B cell (primary cell): ENCODE measurements at regions not wholly inside any gene's neighbourhood (a gene's known extent, or its start where the extent isn't known, plus 50 kb on each side); places are given as distances from the start of the nearest gene placed in this dataset.
"Not testable (repeated sequence)": the region's sequence is repeated elsewhere in the genome, so short reads cannot be mapped to it uniquely, and the experiment has no call there.

Experiments used
- ATAC-seq: fragments of 200-7000 bp; cut with Tn5 transposase; one replicate; pipeline ENCODE4 v1.10.0; 2021; ENCODE audit warnings: low read depth, mild to moderate bottlenecking, moderate number of reproducible peaks, moderate library complexity
- CTCF ChIA-PET: fragments of 350-600 bp; sonication (Branson Sonifier 250); formaldehyde crosslinking; loops from one replicate; lab custom pipeline; 2021; ENCODE audit warnings: antibody characterized with exemption, inconsistent platforms; lab: Charles Lee
- POLR2A ChIA-PET: fragments of 350-600 bp; sonication (Branson Sonifier 250); formaldehyde crosslinking; loops from one replicate; lab custom pipeline; 2021; ENCODE audit warnings: antibody characterized with exemption; lab: Charles Lee
- DNase-seq: peaks from one replicate; pipeline ENCODE4 v3.0.0; 2013
- H2AFZ ChIP-seq: 2 replicates; pipeline ENCODE4 v1.6.1; 2012; ENCODE audit warnings: mild to moderate bottlenecking, low read depth, low read length; ENCODE audit not compliant: insufficient read depth, poor library complexity, severe bottlenecking
- H3K27ac ChIP-seq, 2 donors: 1 replicate in 1 of 2; 2 replicates in 1 of 2; pipeline ENCODE4 v1.5.1; 2012 to 2013; ENCODE audit warnings: low read length in 2 of 2, mild to moderate bottlenecking in 2 of 2, moderate library complexity in 1 of 2
- H3K27me3 ChIP-seq, 4 experiments: fragments of 200-600 bp in 1 of 4; sonication (generic) in 1 of 4; replicated peaks in 1 of 4; 1 replicate in 2 of 4; 2 replicates in 2 of 4; pipeline versions ENCODE4 v1.6.1 to v1.7.0; 2013 to 2016; ENCODE audit warnings: low read length in 3 of 4, mild to moderate bottlenecking in 2 of 4, mixed read lengths in 1 of 4, moderate library complexity in 1 of 4; ENCODE audit not compliant: insufficient read depth in 4 of 4, control insufficient read depth in 3 of 4; ENCODE audit errors: control extremely low read depth in 1 of 4
- H3K36me3 ChIP-seq, 2 experiments: replicated peaks in 1 of 2; 1 replicate in 1 of 2; 2 replicates in 1 of 2; pipeline versions ENCODE4 v1.6.1 to v1.7.1; 2013; ENCODE audit warnings: low read length in 1 of 2; ENCODE audit not compliant: insufficient read depth in 2 of 2, control insufficient read depth in 1 of 2; ENCODE audit errors: control extremely low read depth in 1 of 2, extremely low read depth in 1 of 2
- H3K4me1 ChIP-seq, 2 donors: fragments of 200-600 bp in 1 of 2; sonication (generic) in 1 of 2; 1 replicate in 1 of 2; 2 replicates in 1 of 2; pipeline versions ENCODE4 v1.5.1 to v1.6.1; 2013 to 2017; ENCODE audit warnings: low read length in 2 of 2; ENCODE audit not compliant: control insufficient read depth in 2 of 2, insufficient read depth in 2 of 2
- H3K4me2 ChIP-seq: replicated peaks from 2 replicates; pipeline ENCODE3; 2012; ENCODE audit warnings: mild to moderate bottlenecking, low read depth, low read length; ENCODE audit not compliant: poor library complexity, severe bottlenecking
- H3K4me3 ChIP-seq, 5 experiments: fragments of 200-600 bp in 1 of 5; sonication (generic) in 1 of 5; 1 replicate in 3 of 5; 2 replicates in 2 of 5; pipeline versions ENCODE4 v1.5.1 to v1.7.0; 2011 to 2016; ENCODE audit warnings: low read length in 4 of 5, mild to moderate bottlenecking in 4 of 5, low read depth in 2 of 5, control low read depth in 1 of 5, moderate library complexity in 1 of 5; ENCODE audit not compliant: insufficient read depth in 1 of 5; ENCODE audit errors: control extremely low read depth in 1 of 5, extremely low read depth in 1 of 5
- H3K79me2 ChIP-seq: fragments of 200-600 bp; sonication (generic); one replicate; pipeline ENCODE4 v1.6.0; 2016; ENCODE audit warnings: low read length; ENCODE audit not compliant: control insufficient read depth, insufficient read depth
- H3K9ac ChIP-seq: fragments of 200-600 bp; sonication (generic); 2 replicates; pipeline ENCODE4 v1.6.1; 2017; ENCODE audit warnings: mild to moderate bottlenecking, low read length, moderate library complexity
- H3K9me3 ChIP-seq, 3 donors: one replicate each; pipeline versions ENCODE4 v1.6.1 to v1.7.1; 2013; ENCODE audit warnings: low read length in 2 of 3; ENCODE audit not compliant: control insufficient read depth in 2 of 3, insufficient read depth in 1 of 3; ENCODE audit errors: control extremely low read depth in 1 of 3
- H4K20me1 ChIP-seq: 2 replicates; pipeline ENCODE4 v1.6.0; 2012; ENCODE audit warnings: mild to moderate bottlenecking, low read length; ENCODE audit not compliant: insufficient read depth, control insufficient read depth, poor library complexity, severe bottlenecking
- H3K27ac Mint-ChIP-seq: one replicate; pipeline ENCODE4 v1.8.0; 2021; ENCODE audit warnings: mixed read lengths
- H3K27me3 Mint-ChIP-seq: one replicate; pipeline ENCODE4 v1.8.0; 2021; ENCODE audit warnings: mixed read lengths
- H3K4me1 Mint-ChIP-seq: one replicate; pipeline ENCODE4 v1.8.0; 2021; ENCODE audit warnings: mixed read lengths
- H3K4me3 Mint-ChIP-seq: one replicate; pipeline ENCODE4 v1.8.0; 2021; ENCODE audit warnings: mixed read lengths
- H3K9me3 Mint-ChIP-seq: one replicate; pipeline ENCODE4 v1.8.0; 2022; ENCODE audit warnings: mixed read lengths; ENCODE audit not compliant: insufficient read depth
- CTCF ChIP-seq: fragments of 200-600 bp; IDR thresholded peaks from one replicate; pipeline ENCODE4 v1.8.0; 2022; ENCODE audit warnings: antibody characterized with exemption, mild to moderate bottlenecking
- EZH2 ChIP-seq: IDR thresholded peaks from 2 replicates; pipeline ENCODE4 v1.6.1; 2012; ENCODE audit warnings: borderline replicate concordance, low read depth, mild to moderate bottlenecking, moderate library complexity, low read length; ENCODE audit not compliant: insufficient read depth, poor library complexity, severe bottlenecking
- WGBS: methylation state at CpG from one replicate; pipeline ENCODE4 v1.1.5; 2013; ENCODE audit warnings: missing lambda C conversion rate; ENCODE audit not compliant: insufficient coverage; 5-methylcytosine and 5-hydroxymethylcytosine counted together
- intact Hi-C: fragments of 100-400 bp; cut with micrococcal nuclease; formaldehyde crosslinking; loops from one replicate; pipeline ENCODE4 v1.10.0; 2022

DNA sequence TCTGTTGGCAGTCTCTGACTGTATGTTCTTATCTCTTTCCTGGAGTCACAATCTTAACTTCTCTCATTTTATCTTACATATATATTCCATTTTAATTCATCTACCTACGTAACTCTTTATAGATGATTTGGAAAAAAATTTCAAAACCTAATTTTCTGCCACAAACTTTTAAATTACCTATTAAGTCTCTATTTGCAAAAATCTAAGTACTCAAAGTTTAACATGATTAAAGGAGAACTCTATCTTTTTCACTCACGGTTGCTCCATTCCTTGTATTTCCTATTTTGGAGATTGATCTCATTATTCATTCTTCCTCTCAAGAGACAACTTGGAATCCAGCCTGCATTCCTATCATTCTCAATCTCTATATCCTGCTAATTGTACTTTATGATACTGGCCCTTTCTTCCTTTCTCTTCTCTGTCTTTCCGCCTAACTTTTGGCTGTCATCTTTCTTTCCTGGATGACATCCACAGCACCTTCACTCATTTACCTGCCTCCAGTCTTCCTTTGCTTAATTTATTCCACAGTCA, 1071.1 kb upstream of the CITED2 start:
- no peaks in the 10 kb centered on the region for H3K4me1 Mint-ChIP-seq
- DNase-seq (no peak), ATAC-seq (no peak)
- no peaks in the 10 kb centered on the region for H3K4me1 ChIP-seq
- H3K4me2 ChIP-seq: no peak overlapping the region
- no peak overlapping the region for H2AFZ ChIP-seq
- H3K4me3 ChIP-seq: no peak overlapping the region
- CTCF ChIA-PET: no interaction called here
- H3K4me3 Mint-ChIP-seq: no peak overlapping the region
- H3K36me3 ChIP-seq: no peaks in the 10 kb centered on the region
- no peaks in the 10 kb centered on the region for H3K27me3 Mint-ChIP-seq
- no peaks in the 10 kb centered on the region for H3K9me3 ChIP-seq
- no peaks in the 10 kb centered on the region for H3K9me3 Mint-ChIP-seq
- POLR2A ChIA-PET: no interaction called here
- no peak overlapping the region for H3K27ac Mint-ChIP-seq
- no peaks in the 10 kb centered on the region for H4K20me1 ChIP-seq
- intact Hi-C loops: no loop called here
- H3K9ac ChIP-seq: no peak overlapping the region
- no peaks in the 10 kb centered on the region for H3K79me2 ChIP-seq
- WGBS: 100% methylated on average over 1 of the region's 3 CpGs
- H3K27me3 ChIP-seq: no peaks in the 10 kb centered on the region
- TF ChIP-seq CTCF: no peak
- TF ChIP-seq EZH2: no peak
- no peak overlapping the region for H3K27ac ChIP-seq

DNA sequence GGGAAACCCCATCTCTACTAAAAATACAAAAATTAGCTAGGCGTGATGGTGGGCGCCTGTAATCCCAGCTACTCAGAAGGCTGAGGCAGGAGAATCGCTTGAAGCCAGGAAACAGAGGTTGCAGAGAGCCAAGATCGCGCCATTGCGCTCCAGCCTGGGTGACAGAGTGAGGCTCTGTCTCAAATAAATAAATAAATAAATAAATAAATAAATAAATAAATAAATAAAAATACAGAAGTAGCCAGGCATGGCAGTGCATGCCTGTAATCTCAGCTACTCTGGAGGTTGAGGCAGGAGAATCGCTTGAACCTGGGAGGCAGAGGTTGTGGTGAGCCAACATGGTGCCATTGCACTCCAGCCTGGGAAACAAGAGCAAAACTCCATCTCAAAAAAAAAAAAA, 1068.7 kb upstream of the CITED2 start:
- H3K9me3 Mint-ChIP-seq, H3K27me3 ChIP-seq, H3K4me3 Mint-ChIP-seq, H3K4me3 ChIP-seq, H3K27me3 Mint-ChIP-seq, H3K79me2 ChIP-seq, H3K9me3 ChIP-seq, CTCF ChIA-PET, H3K4me1 Mint-ChIP-seq, H3K27ac ChIP-seq, H3K27ac Mint-ChIP-seq, H3K4me1 ChIP-seq, POLR2A ChIA-PET, ATAC-seq, H2AFZ ChIP-seq, DNase-seq, H3K9ac ChIP-seq, H3K4me2 ChIP-seq, H4K20me1 ChIP-seq, H3K36me3 ChIP-seq: not testable (repeated sequence)
- WGBS: no CpG with 5 or more reads among the region's 7 CpGs
- intact Hi-C loops: loop anchor here (5.0 kb wide), 1 partner anchor 561 kb away; no protein-coding TSS in a partner anchor
